ENCODE measurements at regions not wholly inside any gene's neighbourhood (a gene's known extent, or its start where the extent isn't known, plus 50 kb on each side); places are given as distances from the start of the nearest gene placed in this dataset.

GRCh38 chr18:47311585-47311984 is 60.1 kb upstream of the SKOR2 start:
- TF ChIP-seq NR2F1 (CRISPR knock-in tag; IDR thresholded peaks at IDR 0.05) (no peak), CTCF (CRISPR knock-in tag; IDR thresholded peaks at IDR 0.05) (no peak), POLR2A (IDR thresholded peaks at IDR 0.05; ENCODE audit: insufficient read depth in 1 of 2, low read depth in 2 of 2, low read length in 2 of 2) (no peak), MYC (CRISPR knock-in tag; IDR thresholded peaks at IDR 0.05; ENCODE audit: borderline replicate concordance) (no peak)
